GM10266 (cell line): ENCODE measurements at regions not wholly inside any gene's neighbourhood (a gene's known extent, or its start where the extent isn't known, plus 50 kb on each side); places are given as distances from the start of the nearest gene placed in this dataset.

Source experiments
- DNase-seq: peaks from one replicate; pipeline ENCODE4 v3.0.0; 2012; ENCODE audit errors: extremely low spot score
- TF ChIP-seq, protein P1 (sequence below): IDR thresholded peaks from 2 replicates; pipeline ENCODE4 v1.5.1; 2012; ENCODE audit warnings: mild to moderate bottlenecking, low read depth; ENCODE audit not compliant: control insufficient read depth, insufficient read depth; ENCODE audit errors: missing control alignments

DNA sequence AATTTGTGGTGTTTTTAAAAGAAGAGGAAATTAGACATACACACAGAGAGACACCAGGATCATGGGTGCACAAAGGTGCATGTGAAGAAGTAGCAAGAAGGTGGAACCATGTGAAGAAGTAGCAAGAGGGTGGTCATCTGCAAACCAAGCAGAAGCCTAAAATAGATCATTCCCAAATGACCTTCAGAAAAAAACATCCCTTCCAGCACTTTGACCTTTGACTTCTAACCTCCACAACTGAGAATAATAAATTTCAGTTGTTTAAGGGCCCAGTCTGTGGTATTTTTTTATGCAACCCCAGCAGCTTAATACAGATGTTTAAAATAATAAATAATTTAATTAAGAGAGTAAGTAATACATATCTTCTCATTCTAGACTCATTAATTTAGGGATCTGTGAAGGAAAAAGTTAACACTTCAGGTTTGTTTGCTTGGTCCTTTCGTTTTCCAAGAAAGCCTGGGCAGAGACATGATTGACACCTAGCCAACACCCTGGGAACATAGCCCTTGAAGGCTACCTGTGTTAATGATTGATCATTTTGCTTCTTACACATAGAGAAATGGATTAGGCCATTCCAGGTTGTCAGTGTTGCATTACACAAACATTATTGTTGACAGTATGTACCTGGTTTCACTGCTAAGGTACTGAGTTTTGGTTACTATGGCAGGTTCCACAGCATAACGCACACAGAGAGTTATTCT is 1331.2 kb upstream of the GBE1 start:
- DNase-seq: no peak

DNA sequence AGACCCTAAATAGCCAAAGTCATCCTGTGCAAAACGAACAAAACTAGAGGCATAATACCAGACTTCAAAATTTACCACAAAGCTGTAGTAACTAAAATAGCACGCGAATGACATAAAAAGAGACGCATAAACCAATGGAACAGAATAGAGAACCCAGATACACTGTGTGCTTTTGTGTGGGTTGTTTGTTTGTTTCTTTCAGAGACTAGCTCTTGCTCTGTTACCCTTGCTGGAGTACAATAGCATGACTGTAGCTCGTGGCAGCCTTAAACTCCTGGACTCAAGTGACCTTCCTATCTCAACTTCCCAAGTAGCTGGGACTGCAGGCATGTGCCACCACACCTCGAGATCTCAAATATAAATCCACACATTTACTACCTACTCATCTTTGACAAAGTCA is 1314.6 kb upstream of the GBE1 start:
- TF ChIP-seq, protein P1, sequence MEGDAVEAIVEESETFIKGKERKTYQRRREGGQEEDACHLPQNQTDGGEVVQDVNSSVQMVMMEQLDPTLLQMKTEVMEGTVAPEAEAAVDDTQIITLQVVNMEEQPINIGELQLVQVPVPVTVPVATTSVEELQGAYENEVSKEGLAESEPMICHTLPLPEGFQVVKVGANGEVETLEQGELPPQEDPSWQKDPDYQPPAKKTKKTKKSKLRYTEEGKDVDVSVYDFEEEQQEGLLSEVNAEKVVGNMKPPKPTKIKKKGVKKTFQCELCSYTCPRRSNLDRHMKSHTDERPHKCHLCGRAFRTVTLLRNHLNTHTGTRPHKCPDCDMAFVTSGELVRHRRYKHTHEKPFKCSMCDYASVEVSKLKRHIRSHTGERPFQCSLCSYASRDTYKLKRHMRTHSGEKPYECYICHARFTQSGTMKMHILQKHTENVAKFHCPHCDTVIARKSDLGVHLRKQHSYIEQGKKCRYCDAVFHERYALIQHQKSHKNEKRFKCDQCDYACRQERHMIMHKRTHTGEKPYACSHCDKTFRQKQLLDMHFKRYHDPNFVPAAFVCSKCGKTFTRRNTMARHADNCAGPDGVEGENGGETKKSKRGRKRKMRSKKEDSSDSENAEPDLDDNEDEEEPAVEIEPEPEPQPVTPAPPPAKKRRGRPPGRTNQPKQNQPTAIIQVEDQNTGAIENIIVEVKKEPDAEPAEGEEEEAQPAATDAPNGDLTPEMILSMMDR: no peak
- DNase-seq: no peak

More for the DNA sequence above, 1331.2 kb upstream of the GBE1 start:
- TF ChIP-seq, protein P1: no peak

DNA sequence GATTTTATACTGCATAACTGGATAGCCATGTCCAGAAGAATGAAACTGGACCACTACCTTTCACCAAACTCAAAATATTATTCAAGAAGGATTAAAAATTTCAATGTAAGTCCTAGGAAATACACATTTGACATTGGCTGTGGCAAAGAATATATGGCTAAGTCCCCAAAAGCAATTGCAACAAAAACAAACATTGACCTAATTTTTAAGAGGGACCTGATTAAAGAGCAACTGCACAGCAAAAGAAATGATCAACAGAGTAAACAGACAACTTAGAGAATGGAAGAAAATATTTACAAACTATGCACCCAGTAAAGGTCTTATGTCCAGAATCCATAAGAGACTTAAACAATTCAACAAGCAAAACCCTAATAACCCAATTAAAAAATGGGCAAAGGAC is 1313.0 kb upstream of the GBE1 start:
- no peak for DNase-seq
- TF ChIP-seq, protein P1: no peak

DNA sequence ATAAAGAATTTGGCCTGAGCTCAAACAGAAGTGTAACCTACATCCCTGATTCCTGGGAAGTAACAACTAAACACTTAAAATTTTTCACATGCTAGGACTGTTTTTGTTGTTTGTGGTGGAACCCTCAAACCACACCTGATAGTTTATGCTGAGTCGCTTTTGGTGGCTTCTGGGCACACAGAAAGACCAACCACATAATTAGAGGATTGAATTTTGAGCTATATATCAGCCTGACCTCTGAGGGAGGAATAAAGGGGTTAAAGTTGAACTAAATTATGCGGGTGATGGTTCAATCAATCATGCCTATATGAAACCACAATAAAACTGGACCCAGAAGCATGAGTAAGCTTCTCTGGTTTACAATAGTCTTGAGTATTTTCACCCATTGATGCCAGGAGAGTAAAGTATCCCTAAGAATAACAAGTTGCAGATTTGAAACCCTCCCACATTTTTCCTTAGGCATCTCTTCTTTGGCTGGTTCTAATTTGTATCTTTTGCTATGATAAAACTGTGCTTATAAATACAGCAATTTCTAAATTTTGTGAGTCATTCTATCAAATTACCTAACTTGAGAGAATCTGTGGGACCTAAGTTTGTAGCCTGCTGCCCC is 1304.5 kb upstream of the GBE1 start:
- TF ChIP-seq, protein P1: no peak
- no peak for DNase-seq

DNA sequence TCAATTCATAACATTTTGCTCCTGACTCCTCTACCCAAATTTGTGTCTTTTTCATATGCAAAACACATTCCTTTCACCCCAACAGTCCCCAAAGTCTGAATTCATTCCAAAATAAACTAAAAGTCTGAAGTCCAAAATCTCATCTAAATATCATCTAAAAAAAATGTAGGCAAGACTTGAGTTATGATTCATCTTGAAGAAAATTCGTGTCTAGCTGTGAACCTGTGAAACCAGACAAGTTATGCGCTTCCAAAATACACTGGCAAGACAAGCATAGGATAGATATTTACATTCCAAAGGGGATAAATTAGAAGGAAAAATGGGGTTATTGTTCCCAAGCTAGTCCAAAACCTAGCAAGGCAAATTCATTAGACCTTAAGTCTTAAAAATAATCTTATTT is 1302.0 kb upstream of the GBE1 start:
- no peak for DNase-seq

DNA sequence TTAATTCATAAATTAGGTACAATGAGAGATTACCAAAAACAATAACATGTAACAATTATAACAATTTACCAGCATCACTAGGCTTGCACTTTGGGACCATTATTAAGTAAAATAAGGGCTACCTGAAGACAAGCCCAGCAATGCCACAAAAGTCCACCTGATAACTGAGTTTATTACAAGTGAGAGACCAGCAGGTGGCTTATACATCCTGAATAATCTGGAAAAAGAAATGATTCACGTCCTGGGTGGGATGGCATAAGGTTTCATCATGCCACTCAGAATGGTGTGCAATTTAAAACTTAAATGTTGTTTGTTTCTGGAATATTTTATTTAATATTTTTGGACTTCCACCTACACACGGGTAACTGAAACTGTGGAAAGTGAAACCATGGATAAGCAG is 1287.1 kb upstream of the GBE1 start:
- no peak for DNase-seq
- TF ChIP-seq, protein P1: no peak

More for the DNA sequence above, 1302.0 kb upstream of the GBE1 start:
- TF ChIP-seq, protein P1: no peak

DNA sequence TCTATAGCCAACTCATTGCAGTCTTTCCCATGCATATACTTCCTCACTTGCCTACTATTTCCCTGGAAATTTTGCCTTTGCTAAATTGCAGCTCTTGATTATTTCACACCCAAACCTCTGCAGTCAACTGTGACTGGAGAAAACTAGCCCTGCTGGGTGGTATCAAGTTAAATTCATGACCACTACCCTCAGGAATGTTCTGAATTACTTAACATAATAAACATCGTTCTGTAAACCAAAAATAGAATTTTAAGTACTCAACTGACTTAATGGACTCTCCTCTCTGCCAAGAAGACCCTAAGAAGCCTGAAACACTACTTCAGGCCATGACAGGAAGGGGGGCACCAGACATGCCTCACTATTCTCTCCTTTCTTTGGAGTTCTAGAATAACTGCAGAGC is 1278.0 kb upstream of the GBE1 start:
- TF ChIP-seq, protein P1: no peak
- DNase-seq: no peak
